WTC11 (cell line): ENCODE measurements at regions not wholly inside any gene's neighbourhood (a gene's known extent, or its start where the extent isn't known, plus 50 kb on each side); places are given as distances from the start of the nearest gene placed in this dataset.

ENCODE experiments used
- PRDM15 ChIP-seq: sonication (generic); formaldehyde crosslinking; IDR thresholded peaks from 2 replicates; pipeline ENCODE4 v1.8.0; 2022; ENCODE audit warnings: missing genetic modification reagents
- USF1 ChIP-seq: sonication (generic); formaldehyde crosslinking; IDR thresholded peaks from 2 replicates; pipeline ENCODE4 v1.8.0; 2022; ENCODE audit warnings: mild to moderate bottlenecking, missing genetic modification reagents
- ZBTB21 ChIP-seq: sonication (generic); formaldehyde crosslinking; IDR thresholded peaks from 2 replicates; pipeline ENCODE4 v1.8.1; 2023; ENCODE audit warnings: mild to moderate bottlenecking, missing genetic modification reagents, borderline replicate concordance

GRCh38 chr3:194994551-194994981 lies 276.4 kb downstream of the XXYLT1 start:
- TF ChIP-seq PRDM15 (CRISPR knock-in tag): no peak
- no peak for TF ChIP-seq USF1 (CRISPR knock-in tag)
- TF ChIP-seq ZBTB21 (CRISPR knock-in tag): no peak
